ENCODE measurements at regions not wholly inside any gene's neighbourhood (a gene's known extent, or its start where the extent isn't known, plus 50 kb on each side); places are given as distances from the start of the nearest gene placed in this dataset.

DNA sequence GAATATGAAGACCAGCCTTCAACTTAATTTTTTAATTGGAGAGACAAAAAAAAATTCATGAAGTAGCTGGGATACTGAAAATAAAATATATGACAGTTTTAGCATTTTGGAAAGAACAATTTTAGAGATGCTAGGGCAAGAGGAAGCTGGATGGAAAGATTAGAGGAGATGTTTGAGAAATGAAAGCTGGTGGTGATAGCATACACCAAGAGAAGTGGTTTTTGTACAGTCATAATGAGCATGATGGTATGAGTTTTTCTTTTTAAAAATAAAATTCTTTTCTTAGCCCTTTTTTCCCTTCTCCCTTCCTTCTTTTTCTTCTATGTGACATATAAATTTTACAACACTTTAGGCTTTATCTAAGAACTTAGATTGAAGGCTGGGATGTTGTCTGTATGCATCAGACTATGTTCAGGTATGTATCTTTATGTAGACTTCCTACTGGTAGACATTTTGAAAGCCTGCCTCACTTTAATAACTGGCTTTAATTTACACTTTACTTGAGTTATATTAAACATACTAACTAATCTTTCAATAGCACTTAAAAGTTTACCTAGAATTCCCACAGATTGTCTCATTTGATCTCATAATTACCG lies 522.5 kb downstream of the TLE4 start:
- no peak overlapping the region for H3K4me3 Mint-ChIP-seq
- H2BK20ac ChIP-seq (ENCODE audit: low read depth, low read length, poor library complexity, severe bottlenecking), result no peak overlapping the region
- H3K27ac Mint-ChIP-seq, result no peak overlapping the region
- H3K9ac ChIP-seq (ENCODE audit: extremely low read depth, insufficient read length, low read length), result no peak overlapping the region
- no peak overlapping the region for H2BK5ac ChIP-seq (ENCODE audit: insufficient read length, low read length)
- H3K79me1 ChIP-seq (ENCODE audit: insufficient read depth, low read depth, low read length, poor library complexity, severe bottlenecking), result no peaks in the 10 kb centered on the region
- H4K8ac ChIP-seq (replicated peaks; ENCODE audit: insufficient read length, low read depth, low read length), result no peak overlapping the region
- H3K56ac ChIP-seq (ENCODE audit: insufficient read length, low read depth, low read length), result no peak overlapping the region
- no peak overlapping the region for H3K4me2 ChIP-seq (ENCODE audit: insufficient read depth, insufficient read length, low read length)
- H4K91ac ChIP-seq (ENCODE audit: insufficient read length, low read depth, low read length), result no peak overlapping the region
- no peak overlapping the region for H3T11ph ChIP-seq (ENCODE audit: low read length)
- DNase-seq, result no peak
- no peaks in the 10 kb centered on the region for H3K27me3 Mint-ChIP-seq (ENCODE audit: low read depth)
- no peaks in the 10 kb centered on the region for H3K4me1 ChIP-seq (ENCODE audit: insufficient read depth, low read length)
- H3K18ac ChIP-seq (ENCODE audit: insufficient read length, low read depth, low read length), result no peak overlapping the region
- no peak overlapping the region for H3K14ac ChIP-seq (ENCODE audit: insufficient read depth, low read length)
- H3K27me3 ChIP-seq (ENCODE audit: insufficient read depth, low read length), result no peaks in the 10 kb centered on the region
- H3K36me3 Mint-ChIP-seq (ENCODE audit: insufficient read depth in 1 of 3, low read depth in 3 of 3), result no peaks in the 10 kb centered on the region
- no peak overlapping the region for H2AK5ac ChIP-seq (ENCODE audit: insufficient read length, low read length)
- H3K23me2 ChIP-seq (ENCODE audit: insufficient read length, low read depth, low read length, poor library complexity, severe bottlenecking), result no peaks in the 10 kb centered on the region
- no CpG with 5 or more reads among the region's 1 CpG for WGBS (ENCODE audit: extremely low coverage, insufficient read length, low lambda C conversion rate)
- no peak overlapping the region for H3K23ac ChIP-seq (ENCODE audit: insufficient read length, low read depth, low read length)
- H3K9me3 ChIP-seq (ENCODE audit: control insufficient read depth, low read depth, low read length), result no peaks in the 10 kb centered on the region
- H3K27ac ChIP-seq (ENCODE audit: insufficient read length, low read depth, low read length), result no peak overlapping the region
- no peaks in the 10 kb centered on the region for H3K9me3 Mint-ChIP-seq
- no peaks in the 10 kb centered on the region for H4K20me1 ChIP-seq (ENCODE audit: control insufficient read depth, insufficient read depth, insufficient read length)
- H2BK12ac ChIP-seq (ENCODE audit: insufficient read length, low read depth, low read length), result no peak overlapping the region
- H3K4ac ChIP-seq (ENCODE audit: low read depth, low read length), result no peak overlapping the region
- H2AFZ ChIP-seq (ENCODE audit: low read length), result no peak overlapping the region
- H3K4me1 Mint-ChIP-seq, result no peaks in the 10 kb centered on the region
- TF ChIP-seq, protein P1, sequence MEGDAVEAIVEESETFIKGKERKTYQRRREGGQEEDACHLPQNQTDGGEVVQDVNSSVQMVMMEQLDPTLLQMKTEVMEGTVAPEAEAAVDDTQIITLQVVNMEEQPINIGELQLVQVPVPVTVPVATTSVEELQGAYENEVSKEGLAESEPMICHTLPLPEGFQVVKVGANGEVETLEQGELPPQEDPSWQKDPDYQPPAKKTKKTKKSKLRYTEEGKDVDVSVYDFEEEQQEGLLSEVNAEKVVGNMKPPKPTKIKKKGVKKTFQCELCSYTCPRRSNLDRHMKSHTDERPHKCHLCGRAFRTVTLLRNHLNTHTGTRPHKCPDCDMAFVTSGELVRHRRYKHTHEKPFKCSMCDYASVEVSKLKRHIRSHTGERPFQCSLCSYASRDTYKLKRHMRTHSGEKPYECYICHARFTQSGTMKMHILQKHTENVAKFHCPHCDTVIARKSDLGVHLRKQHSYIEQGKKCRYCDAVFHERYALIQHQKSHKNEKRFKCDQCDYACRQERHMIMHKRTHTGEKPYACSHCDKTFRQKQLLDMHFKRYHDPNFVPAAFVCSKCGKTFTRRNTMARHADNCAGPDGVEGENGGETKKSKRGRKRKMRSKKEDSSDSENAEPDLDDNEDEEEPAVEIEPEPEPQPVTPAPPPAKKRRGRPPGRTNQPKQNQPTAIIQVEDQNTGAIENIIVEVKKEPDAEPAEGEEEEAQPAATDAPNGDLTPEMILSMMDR (conservative IDR thresholded peaks at IDR 0.05), result no peak
- no peak overlapping the region for H2BK120ac ChIP-seq (ENCODE audit: low read depth, low read length, poor library complexity, severe bottlenecking)
- no peak overlapping the region for H4K5ac ChIP-seq (ENCODE audit: insufficient read length, low read depth, low read length)
- no peaks in the 10 kb centered on the region for H3K79me2 ChIP-seq (ENCODE audit: insufficient read depth, low read length)
- no peak overlapping the region for H2BK15ac ChIP-seq (ENCODE audit: low read depth, low read length)

Data from H9 (cell line).